Stomach (tissue), 4 donors: ENCODE measurements at regions not wholly inside any gene's neighbourhood (a gene's known extent, or its start where the extent isn't known, plus 50 kb on each side); places are given as distances from the start of the nearest gene placed in this dataset.

Experiments used
- CTCF ChIP-seq, 7 experiments: fragments of 450-650 bp in 4 of 7; fragments of 200-600 bp in 3 of 7; sonication (generic) in 3 of 7; IDR thresholded peaks; one replicate each; pipeline ENCODE4 v1.5.1; 2016 to 2019; ENCODE audit warnings: antibody characterized with exemption in 7 of 7, control low read depth in 2 of 7, mild to moderate bottlenecking in 1 of 7
- POLR2AphosphoS5 ChIP-seq, 3 donors: sonication (generic); formaldehyde crosslinking; IDR thresholded peaks; one replicate each; pipeline ENCODE4 v1.6.1; 2016; ENCODE audit warnings: antibody characterized with exemption in 3 of 3

GRCh38 chr6:112925702-112926101 lies 578.6 kb downstream of the RFPL4B start:
- TF ChIP-seq POLR2AphosphoS5 (IDR thresholded peaks at IDR 0.05): no peak
- no peak for TF ChIP-seq CTCF (IDR thresholded peaks at IDR 0.05)
